Omental fat pad (tissue), 3 donors: ENCODE measurements at regions not wholly inside any gene's neighbourhood (a gene's known extent, or its start where the extent isn't known, plus 50 kb on each side); places are given as distances from the start of the nearest gene placed in this dataset.

Source experiments
- ATAC-seq: fragments of 150-250 bp; one replicate; pipeline ENCODE4 v1.9.1; 2016; ENCODE audit warnings: mild to moderate bottlenecking, moderate library complexity; ENCODE audit not compliant: low FRiP score
- DNase-seq: peaks from one replicate; pipeline ENCODE4 v3.0.0-alpha.2; 2019; ENCODE audit warnings: low spot score
- CTCF ChIP-seq, 3 donors: fragments of 450-650 bp; IDR thresholded peaks; one replicate each; pipeline ENCODE4 v1.5.1; 2016 to 2017; ENCODE audit warnings: antibody characterized with exemption in 3 of 3, mild to moderate bottlenecking in 3 of 3, moderate library complexity in 2 of 3

DNA sequence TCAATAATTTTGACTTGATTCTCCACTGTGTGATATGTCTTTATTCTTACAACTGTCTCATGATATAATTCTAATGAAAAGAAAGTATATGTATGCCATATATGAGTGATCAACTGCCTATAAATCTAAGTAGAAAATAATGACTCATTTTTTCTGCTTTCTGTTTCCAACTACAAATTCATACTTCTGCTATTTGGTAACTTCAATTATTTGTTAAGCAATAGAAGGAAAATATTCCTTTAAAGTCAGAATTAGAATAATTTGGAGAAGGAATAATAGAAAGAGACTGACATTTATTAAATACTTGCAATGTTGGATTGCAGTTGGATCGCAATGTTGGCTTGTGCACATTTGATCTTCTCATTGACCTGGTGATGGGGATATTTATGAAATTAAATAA lies 204.2 kb upstream of the PACRGL start:
- DNase-seq (no peak), ATAC-seq (no peak)
- TF ChIP-seq CTCF (IDR thresholded peaks at IDR 0.05), result no peak

- no peak for ATAC-seq
- DNase-seq, result no peak
- no peak for TF ChIP-seq CTCF (IDR thresholded peaks at IDR 0.05)
Observed at GRCh38 chr4:20504146-20504545, 196.1 kb upstream of the PACRGL start.

DNA sequence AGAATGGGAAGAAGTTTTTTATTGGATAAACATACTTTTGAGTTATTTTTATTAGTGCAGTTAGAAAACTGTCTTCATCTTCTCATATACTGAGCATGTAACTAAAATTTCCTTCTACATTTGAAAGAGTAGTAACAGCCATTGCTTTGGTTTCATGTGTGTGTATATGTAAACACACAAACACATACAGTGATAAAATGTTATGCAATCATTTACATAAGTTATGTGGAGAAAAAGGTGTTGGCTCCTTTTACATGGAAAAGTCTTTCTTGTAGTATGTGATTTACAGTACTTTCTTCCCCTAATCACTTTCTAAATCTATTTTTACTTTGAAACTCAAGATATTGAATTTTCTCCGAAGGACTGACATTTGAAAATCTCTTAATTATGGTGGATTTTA lies 194.3 kb upstream of the PACRGL start:
- DNase-seq (no peak), ATAC-seq (no peak)
- no peak for TF ChIP-seq CTCF (IDR thresholded peaks at IDR 0.05)

DNA sequence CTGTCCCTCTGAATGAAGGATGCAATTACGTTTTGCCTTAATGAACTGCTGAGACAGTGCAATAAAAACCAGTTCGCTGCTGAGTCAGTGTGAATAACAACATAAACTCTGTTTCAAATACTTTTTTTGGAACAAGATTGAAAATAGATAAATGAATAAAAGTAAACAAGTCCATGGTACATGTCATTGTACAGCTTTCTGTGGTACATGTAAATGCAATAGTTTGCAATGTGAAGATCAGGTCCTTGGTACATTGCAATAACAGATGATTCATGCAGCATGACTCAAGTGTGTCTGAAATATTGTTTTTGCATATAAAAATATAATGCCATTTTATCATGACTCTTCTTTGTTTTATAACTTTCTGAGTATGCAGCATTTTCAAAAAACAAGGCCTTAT lies 193.4 kb upstream of the PACRGL start:
- ATAC-seq (peak; percentile 48), DNase-seq (no peak)
- TF ChIP-seq CTCF (IDR thresholded peaks at IDR 0.05), result no peak

GRCh38 chr4:20509315-20509714 lies 190.9 kb upstream of the PACRGL start:
- ATAC-seq (no peak), DNase-seq (no peak)
- TF ChIP-seq CTCF (IDR thresholded peaks at IDR 0.05), result no peak

DNA sequence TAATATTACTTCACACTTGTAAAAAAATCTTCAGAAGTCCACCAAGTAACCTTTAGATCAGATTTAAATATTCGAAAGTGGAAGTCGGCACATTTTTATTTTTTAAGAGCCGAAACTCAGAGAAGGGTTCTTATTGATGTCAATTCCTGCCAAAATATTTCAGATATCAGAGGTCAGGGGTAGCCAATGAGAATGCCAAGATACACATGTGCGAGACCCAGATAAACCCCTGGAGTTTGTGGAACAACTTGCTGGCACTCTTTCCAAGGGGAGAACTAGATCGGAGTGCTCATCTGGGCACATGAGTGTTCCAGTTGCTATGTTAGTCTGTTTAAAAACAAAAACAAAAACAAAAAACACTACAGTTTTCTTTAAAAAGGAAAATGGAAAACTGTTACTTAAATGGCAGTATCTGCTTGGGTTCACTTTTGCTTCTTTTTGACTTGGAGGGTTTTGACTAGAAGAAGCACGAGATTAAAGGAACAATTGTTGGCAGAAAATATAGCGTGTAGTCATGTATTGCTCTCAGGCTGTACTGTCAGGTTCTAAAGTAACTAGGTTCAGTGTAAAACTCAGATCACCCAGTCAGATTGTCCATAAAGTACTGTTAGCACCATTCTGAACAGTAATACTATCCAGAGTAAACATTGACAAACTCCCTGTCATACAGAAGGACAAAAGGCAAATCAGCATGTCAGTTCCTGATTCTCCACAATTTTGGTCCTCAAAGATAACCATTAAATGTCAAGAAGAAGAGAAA lies 188.0 kb upstream of the PACRGL start:
- no peak for ATAC-seq
- no peak for TF ChIP-seq CTCF (IDR thresholded peaks at IDR 0.05)
- DNase-seq, result no peak

GRCh38 chr4:20512985-20513384 lies 187.3 kb upstream of the PACRGL start:
- ATAC-seq (peak; percentile 41), DNase-seq (no peak)
- no peak for TF ChIP-seq CTCF (IDR thresholded peaks at IDR 0.05)
